NCI-H1417 treated with DMSO at 0.1 percent for 48 hours (cell line): ENCODE measurements at regions not wholly inside any gene's neighbourhood (a gene's known extent, or its start where the extent isn't known, plus 50 kb on each side); places are given as distances from the start of the nearest gene placed in this dataset.
"Not testable (repeated sequence)": the region's sequence is repeated elsewhere in the genome, so short reads cannot be mapped to it uniquely, and the experiment has no call there.

Source experiments
- DNase-seq: peaks from one replicate; lab custom pipeline; 2025; lab: John Stamatoyannopoulos, UW

DNA sequence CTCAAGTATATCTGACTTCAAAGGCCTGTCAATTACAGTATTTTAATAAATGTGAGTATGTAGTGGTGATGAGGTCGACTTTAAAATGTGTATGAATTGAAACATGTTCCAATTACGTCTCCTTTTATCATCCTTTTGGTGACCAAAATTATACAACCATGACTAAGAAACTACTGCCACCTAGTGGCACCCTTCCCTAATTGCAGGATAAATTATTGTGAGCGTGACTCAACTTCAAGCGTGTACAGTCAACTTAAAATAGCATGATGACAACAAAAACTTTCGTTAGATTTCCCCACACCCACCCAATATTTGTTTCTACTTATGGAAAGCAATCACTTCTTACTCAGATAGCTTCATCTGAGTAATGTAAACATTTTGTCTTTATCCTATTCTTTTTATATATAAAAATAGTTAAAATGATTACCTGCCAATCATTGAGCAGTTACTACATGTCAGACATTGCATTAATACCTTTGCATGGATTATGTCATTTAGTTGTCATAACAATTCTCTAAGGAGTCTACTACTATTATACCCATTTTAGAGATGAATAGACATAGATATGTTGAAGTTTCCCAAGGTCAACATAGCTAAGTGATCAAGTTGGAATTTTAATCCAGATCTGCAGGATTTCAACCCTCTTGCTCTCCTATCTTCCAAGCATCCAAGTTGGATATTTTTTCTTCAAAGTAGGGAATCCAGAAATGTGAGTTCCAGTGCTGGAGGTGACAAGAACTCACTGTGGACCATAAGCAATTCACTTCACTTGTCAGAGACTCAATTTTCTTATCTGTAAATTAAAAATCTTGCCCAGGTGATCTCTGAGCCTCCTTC, 106.0 kb downstream of the MEX3B start:
- no peak for DNase-seq

DNA sequence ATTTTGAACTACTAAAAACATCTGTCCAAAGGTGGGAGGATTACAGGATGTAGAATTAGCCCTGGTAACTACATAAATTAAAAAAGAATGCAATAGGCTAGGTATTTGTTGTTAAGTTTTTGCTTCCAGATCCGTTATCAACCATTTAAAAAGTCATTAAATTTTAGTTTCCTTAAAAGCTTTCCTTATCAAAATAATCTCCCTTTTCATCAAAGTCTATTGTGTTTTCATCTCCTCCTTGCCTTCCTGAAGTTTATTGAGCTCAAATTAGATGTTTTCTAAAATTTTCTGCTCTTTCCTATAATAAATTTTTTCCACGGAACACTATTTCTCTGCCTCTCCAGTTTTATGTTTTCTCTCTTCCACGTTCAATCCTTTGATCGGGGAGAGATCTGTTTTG, 108.6 kb downstream of the MEX3B start:
- DNase-seq, result no peak

DNA sequence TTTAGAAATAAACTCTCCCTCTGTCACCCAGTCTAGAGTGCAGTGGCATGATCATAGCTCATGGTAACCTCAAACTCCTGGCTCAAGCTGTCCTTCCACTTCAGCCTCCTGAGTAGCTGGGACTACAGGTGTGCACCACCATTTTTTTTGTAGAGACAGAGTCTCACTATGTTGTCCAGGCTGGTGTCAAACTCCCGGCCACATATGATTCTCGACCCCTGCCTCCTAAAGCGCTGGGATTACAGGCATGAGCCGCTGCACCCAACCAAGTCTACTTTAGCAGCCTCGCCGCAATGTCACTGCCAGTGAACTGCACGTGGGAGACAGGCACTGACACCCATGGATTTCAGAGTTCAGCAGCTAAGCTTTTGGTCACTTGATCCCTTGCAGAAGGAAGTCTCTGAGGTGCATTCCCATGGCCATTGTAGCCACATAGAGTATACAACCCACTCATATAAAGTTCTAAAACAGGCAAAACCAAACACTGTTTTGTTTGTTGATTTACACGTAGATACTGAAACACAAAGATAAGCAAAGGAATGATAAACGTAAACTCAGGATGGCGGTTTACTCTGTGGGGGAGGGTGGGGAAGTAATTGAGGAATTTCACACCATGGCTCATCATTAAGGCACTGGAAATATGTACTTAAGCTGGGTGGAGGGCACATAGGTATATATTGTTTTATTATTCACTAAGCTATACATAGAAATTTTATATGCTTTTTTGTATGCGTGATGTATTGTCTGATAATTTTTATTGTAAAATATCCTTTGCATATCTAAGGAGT, 115.0 kb downstream of the MEX3B start:
- no peak for DNase-seq

DNA sequence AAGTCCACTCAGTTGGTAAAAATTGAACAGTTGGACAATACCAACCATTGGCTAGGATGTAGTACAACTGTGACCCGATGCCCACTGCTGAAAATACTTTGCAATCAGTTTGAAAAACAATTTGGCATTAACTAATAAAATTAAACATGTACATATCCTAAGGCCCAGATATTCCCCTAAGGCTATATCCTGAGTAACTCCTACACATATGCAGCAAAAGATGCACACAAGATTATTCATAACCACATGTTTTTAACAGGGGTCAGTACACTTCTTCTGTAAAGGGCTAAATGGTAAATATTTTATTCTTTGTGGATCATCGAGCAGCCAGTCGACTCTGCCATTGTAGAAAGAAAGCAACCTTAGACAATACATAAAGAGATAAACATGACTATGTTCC, 116.3 kb downstream of the MEX3B start:
- DNase-seq, result no peak

DNA sequence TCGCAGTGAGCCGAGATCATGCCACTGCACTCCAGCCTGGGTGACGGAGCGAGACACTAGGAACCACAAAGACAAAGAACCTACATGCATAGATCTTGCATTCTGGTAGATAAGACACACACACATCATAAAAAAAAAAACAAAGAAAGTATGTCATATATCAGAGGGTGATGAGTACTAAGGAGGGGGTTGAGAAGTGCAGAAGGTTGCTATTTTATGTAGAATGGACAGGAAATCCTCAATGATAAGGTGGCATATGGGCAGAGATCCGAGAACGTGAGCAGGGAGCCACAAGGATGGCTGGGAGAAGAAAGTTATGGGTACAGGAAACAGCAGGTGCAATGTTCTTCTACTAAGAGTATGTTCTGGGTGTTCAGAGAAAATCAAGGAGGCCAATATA, 118.8 kb downstream of the MEX3B start:
- DNase-seq, result no peak

DNA sequence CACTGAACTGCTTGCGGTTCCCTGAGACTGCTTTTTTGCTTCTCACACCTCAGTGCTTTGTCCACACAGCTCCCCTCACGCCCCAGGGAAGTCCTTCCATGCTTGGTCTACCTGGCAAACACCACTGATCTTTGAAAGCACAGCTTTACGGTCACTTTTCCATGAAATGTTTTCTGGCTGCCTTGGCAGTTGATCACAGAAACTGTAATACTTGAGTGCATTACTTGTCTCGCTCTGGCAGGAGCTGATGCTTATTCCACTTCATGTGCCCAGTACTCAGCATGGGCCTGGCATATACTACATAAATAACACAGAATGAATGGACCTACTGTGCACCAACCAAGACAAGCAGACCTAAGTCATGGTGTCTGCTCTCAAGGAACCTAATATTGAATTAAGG, 121.1 kb downstream of the MEX3B start:
- no peak for DNase-seq

DNA sequence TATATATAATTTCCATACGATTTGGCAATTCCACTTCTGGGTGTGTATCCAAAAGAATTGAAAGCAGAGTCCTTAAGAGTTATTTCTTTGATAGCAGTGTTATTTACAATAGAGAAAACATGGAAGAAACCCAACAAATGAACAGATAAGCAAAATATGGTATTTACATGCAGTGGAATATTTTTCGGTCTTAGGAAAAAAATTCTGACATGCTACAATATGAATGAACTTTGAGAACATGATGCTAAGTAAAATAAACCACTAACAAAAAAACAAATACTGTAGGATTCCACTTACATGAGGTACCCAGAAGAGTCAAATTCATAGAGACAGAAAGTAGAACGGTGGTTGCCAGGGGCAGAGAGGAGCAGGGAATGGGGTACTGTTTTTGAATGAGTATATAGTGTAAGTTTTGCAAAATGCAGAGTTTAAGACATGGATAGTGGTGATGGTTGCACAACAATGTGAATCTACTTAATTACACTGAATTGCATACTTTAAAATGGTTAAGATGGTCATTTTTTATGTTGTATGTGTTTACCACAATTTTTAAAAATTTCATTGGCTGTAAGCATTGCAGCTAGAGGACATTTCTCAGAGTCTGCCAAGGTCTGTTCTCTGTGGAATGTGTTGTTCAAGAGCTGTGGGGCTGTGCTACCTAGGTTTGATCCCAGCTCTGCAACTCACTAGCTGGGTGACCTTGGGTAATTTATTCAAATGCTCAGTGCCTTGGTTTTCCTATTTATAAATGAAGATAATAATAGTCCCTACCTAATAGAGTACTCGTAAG, 122.1 kb downstream of the MEX3B start:
- no peak for DNase-seq

DNA sequence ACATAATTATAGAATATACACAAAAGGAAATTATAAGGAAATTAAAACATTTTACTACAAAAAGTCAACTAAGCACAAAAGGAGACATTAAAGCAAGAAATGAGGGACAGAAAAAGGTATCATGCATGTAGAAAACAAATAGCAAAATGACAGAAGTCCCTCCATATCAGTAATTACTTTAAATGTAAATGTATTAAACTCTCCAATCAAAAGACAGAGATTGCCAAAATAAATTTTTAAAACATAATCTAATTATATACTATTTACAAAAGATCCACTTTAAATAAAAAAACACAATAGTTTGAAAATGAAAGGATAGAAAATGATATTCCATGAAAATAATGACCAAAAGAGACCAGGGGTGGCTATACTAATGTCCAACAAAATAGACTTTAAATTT, 123.7 kb downstream of the MEX3B start:
- no peak for DNase-seq

DNA sequence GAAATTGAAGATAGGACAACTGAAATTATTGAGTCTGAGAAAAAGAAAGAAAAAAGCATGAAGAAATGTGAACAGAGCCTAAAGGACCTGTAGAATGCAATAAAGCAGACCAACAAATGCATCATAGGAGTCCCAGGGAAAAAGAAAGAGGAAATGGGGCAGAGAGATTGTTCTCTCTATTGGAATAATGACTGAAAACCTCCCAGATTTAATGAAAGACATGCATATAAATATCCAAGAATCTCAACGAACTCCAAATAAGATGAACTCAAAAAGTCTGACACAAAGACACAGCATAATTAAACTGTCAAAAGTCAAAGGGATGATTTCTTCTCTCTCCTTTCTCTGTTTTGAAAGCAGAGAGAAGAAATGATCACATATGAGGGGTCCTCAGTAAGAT, 124.7 kb downstream of the MEX3B start:
- no peak for DNase-seq

DNA sequence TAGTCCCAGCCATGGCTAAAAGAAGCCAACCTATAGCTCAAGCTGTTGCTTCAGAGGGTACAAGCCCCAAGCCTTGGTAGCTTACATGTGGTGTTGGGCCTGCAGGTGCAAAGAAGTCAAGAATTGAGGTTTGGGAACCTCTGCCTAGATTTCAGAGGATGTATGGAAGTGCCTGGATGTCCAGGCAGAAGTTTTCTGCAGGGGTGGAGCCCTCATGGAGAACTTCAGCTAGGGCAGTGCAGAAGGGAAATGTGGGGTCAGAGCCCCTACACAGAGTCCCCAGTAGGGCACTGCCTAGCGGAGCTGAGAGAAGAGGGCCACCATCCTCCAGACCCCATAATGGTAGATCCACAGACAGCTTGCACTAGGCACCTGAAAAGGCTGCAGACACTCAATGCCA, 127.1 kb downstream of the MEX3B start:
- not testable (repeated sequence) for DNase-seq

DNA sequence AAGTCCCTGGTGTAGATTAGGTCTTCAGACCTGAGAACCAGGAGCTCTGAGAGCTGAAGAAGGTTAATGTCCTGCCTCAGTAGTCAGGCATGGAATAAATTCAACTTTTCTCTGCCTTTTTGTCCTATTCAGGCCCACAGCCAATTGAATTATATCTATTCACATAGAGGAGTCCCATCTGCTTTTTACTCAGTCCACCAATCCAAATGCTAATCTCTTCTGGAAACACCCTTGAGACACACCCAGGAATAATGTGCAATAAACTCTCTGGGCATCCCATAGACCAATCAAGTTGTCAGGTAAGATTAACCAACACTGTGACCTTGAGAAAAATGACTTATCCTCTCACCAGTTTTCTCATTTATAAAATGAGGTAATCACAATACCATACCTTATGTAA, 129.4 kb downstream of the MEX3B start:
- DNase-seq, result no peak

DNA sequence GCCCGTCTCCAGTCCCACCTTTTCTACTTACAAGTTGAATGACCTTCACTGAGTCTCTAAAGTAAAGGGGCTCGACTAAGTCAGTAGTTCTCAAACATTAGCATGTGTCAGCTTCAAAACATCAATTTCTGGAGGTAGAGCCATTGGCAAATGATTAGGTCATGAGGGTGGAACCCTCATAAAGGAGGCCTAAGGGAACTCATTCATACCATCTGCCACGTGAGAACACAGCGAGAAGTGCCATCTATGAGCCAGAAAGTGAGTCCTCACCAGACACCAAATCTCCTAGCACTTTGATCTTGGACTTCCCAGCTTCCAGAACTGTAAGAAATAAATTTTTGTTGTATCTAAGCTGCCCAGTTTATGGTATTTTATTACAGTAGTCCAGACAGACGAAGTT, 129.8 kb downstream of the MEX3B start:
- no peak for DNase-seq

DNA sequence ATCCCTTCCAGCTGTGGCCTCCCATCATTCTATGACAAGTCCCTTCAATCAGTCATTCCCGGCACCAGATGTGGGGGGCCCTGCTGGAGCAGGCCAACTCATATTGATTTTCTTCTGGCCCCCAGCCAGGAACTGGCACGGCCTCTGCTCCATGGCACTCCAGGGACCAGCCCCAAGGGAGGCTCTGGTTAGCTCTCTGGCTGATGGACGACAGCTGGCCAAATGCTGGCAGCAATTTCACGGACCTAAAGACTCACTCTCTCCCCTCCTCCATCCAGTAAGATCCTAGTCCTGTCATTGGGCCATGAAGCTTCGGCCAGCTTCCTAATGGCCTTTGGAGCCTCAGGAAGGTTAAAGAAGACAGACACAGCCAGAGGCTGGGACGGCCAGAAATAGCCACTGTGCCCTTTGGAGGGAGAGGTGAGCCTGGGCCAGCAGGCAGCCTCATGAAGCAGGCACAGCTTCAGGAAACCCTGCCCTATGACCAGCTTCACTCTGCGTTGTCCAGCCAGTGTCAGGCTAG, 131.0 kb downstream of the MEX3B start:
- DNase-seq, result peak; percentile 24

DNA sequence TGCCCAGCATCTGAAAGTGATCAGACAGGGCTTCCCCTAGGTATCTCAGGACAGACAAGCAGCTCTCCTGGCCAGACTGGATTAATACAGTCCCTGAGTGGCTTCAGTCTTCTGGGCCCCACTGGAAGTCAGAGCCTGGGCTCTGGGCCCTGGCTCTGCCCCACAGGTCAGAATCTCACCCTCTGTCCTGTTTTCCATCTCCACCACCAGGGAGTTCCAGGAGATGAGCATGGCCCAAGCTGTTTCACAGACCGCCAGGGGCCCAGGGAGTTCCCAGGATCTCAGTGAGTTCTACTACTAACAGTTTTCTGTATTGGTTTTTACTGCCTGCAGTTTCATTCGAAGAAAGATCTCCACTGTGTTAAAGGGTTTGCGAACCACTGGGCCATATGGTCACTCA, 131.5 kb downstream of the MEX3B start:
- DNase-seq, result no peak

DNA sequence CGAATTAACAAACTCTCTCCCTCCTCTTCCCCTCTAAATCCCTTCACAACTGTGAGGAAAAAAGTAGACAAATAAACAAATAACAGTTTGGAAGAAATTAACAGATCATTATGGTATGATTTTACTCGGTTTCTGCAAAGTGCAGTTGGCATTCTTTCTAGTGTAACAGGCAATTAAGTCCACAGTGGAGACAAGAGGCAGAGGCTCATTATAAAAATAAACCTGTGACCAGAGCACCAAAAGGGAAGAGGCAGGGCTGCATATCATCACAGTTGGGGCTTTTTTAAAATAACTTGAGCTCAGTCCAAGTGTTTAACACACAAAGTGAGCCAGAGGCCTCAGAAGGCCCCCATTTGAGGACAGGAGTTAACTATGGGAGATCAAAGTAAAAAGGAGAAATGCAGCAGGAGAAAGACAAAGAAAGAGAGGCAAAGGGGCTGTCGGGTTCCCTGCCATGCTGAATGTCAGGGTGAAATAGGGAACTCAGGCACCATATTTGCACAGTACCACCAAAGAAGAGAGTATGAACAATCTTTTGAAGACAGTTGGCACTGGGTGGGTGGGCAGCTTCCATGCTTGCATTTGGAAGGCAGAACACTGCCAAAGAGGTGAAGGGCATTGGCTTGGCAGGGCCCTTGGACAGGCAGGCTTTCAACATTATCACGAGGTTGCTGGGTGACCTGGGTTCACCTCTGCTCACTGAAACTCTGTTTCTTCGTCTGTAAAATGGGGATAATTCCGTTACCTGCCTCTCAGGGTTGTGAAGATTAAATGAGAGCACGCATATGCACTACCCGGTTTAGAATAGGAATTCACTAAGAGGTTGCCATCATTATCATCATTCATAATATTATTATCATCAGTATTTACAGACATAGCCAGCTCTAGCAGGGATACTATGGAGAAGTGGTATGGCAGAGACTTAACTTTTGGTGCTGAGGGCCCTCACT, 134.5 kb downstream of the MEX3B start:
- DNase-seq, result no peak

DNA sequence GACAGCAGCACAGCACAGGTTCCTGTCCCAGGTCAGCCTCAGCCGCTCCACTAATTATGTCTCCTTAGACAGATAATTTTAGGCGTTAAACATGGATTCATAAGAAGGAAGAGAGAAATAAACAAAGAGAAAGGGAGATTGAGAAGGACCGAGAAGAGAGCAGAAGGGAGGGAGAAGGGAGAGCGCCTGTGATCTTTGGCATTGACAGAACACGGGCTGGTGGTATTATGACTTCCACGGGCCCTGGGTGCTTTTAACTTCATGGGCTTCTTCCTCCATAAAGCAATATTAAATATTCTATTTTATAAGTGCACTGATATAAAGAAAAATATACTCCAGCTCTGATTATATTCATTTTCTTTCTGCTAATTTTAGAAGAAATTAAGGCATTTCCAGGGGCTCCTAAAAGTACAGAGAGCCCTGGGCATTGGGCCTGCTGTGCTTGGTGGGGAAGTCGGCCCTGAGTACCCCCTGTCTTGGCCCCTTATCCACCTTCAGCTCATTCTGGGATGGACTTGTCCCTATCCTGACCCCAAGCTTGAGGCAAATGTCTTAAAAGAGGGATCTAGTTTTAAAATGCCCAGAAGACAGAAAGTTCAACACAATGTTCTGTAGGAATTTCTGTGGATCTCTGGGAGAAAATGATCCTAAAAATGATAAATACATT, 135.3 kb downstream of the MEX3B start:
- no peak for DNase-seq

DNA sequence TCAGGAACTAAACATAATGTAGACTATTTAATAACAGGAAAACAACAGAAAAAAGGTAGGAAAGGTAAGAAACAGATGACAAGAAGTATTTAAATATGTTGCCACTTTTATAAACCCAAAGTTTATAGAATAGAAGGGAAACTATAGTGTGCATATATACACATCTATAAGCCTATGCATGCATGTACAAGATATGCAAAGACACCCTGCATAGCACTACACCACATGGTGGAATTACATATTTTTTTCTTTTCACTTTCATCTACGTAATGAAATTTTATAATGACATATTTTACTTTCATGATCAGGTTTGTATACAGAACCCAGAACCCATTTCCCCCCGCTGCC, 136.8 kb downstream of the MEX3B start:
- DNase-seq, result no peak

DNA sequence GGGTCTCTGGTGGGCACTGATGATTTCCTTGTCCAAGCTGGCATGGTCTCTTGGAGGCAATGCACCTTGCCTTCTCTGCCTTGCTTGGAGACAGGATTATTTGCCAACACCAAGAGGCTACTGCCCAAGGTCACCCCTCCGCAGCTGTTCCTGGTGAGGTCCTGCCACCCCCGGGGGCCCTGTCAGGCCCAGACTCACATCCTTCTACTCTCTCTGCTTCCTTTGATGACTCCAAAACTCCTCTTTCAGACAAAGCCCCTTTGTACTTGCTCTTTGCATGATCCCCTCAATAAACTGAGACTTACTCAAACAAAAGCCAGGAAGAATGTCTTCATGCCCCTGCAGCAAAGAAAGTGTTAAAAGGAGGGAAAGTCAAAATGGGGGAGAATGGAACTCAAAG, 137.7 kb downstream of the MEX3B start:
- no peak for DNase-seq

DNA sequence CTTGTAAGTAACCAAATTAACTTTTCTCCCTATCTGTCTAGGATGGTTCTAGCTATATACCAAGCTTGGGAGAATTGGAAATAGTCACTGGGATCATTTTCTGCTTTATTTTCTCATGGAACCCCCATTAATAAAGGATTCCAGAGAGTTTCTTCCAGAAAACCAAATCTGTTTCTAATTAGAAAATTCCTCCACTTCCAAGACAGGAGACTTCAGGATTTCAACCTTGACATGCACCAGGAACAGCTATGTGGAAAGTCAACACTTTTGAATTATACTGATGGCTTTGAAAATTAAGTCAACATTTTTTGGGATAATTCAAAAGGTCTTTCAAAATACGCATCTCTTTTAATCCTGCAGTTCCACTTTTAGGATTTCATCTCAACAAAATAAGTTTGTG, 138.3 kb downstream of the MEX3B start:
- no peak for DNase-seq

DNA sequence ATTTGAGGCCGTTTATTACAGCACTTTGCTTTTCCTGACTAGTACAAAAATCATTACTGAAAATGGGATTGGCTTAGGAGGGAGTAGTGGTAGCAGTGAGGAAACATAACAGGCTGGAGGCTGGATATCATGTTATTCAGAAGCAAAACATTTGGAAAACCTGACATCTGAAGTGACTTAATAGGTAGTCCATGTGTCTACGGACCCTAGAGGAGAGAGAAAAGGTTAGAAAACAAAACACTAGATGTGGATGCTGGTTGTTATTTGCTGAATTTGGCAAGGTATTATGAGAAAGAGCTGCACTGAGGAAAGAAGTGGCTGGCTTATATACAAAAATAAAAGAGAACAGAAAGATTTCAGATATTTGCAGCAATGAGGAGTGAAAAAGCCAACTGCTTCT, 139.9 kb downstream of the MEX3B start:
- DNase-seq, result no peak

DNA sequence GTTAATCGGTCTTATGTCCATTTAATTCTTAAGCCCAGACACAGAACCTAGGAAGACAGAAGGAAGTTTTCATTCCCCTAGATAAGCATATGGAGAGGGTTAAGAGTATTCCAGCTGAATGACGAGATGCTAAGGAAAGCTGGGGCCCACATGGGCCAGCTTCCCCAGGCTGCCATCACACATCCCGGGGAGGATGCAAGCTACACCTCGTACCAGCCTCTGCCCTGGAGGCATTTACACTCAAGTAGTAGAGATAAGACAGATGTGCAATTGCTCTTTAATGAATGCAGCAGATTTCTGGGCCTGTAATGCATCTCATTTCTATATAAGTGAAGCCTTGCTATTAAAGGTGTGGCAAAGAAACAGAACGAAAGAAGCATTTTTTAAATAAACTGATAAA, 144.5 kb downstream of the MEX3B start:
- no peak for DNase-seq
